GM21786 (cell line): ENCODE measurements at regions not wholly inside any gene's neighbourhood (a gene's known extent, or its start where the extent isn't known, plus 50 kb on each side); places are given as distances from the start of the nearest gene placed in this dataset.
"Not testable (repeated sequence)": the region's sequence is repeated elsewhere in the genome, so short reads cannot be mapped to it uniquely, and the experiment has no call there.

Experiments
- ATAC-seq: cut with Tn5 transposase; IDR thresholded peaks from one replicate; pipeline ENCODE4 v1.9.1; 2021; ENCODE audit not compliant: unreplicated experiment

- peak; percentile 40 for ATAC-seq
Observed at GRCh38 chr10:30534465-30535144, 94.9 kb downstream of the LYZL2 start.

DNA sequence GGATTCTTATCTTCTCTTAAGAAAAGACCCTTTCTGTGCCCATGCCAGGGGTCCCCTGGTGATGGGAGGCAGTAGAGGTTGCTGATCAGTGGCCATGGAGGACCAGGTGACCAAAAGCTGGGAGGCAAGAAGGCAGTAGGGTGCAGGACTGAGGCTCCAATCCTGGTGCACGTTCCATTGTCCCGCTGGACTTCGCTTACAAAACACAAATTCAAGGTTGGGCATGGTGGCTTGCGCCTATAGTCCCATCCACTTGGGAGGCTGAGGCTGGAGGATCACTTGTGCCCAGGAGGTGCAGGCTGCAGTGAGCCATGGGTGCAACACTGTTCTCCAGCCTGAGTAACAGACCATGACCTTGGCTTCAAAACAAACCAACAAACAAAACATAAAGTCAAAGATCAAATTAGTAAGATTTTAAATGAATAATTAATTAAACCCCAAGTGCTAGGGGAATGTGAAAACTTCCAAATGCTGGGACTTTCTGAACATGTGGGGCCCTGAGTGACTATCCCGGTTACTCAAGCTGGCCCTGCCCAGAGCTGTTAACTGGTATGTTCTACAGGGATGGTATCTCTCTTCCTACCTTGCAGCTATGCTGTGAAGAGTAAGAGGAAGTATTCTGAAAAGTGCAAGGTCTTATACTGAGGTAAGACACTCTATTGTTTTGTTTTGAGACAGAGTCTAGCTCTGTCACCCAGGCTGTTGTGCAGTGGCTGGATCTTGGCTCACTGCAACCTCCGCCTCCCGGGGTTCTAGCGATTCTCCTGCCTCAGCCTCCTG lies 97.6 kb downstream of the LYZL2 start:
- ATAC-seq = no peak

DNA sequence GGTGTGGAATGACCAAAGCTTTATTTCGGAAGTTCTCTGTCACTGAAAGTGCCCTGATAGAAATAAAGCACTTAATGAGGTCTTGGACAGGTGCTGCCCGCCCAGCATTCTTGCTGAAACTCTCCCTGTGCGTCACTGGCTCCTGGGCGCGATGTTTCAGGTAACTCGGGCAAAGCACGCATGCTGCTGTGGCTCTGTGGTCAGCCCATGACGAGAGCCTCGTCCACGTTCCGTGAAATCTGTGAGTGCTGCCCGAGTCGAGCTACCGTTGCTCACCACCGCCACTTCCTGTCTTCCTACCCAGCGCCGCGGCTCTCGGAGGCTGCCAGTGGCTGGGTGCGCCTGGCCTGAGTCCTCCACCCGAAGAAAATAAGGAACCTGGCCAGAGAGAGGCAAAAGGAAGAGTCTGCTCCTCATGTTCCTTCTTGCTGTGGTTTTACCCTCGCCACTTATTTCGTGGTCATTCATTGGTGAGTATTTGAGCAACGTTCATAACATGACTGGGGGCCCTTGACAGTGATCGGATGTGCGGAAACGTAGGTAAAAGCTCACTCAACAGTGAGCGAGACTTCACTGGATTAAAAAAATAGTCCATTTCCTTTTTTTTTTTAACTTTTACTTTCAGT lies 95.5 kb downstream of the MAP3K8 start:
- peak; percentile 63 for ATAC-seq

DNA sequence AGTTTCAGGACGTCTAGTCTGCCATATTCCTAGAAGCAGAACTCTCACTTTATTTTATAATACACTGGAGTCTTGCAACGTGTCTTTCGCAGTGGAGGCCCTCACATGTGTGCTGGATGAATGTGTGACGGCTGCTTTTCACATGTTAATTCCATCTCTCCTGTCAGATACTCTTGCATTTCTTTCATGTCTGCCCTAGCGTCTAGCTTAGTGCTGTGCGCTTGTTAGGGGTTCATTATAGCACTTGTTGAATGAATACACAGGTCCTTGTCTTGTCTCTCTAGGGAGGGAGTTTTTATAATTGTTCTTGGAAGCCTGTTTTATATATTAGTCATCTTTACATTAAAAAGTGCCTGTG lies 94.4 kb downstream of the MAP3K8 start:
- ATAC-seq = no peak

- ATAC-seq = no peak
Observed at GRCh38 chr10:30527623-30528428, 93.8 kb downstream of the MAP3K8 start.

DNA sequence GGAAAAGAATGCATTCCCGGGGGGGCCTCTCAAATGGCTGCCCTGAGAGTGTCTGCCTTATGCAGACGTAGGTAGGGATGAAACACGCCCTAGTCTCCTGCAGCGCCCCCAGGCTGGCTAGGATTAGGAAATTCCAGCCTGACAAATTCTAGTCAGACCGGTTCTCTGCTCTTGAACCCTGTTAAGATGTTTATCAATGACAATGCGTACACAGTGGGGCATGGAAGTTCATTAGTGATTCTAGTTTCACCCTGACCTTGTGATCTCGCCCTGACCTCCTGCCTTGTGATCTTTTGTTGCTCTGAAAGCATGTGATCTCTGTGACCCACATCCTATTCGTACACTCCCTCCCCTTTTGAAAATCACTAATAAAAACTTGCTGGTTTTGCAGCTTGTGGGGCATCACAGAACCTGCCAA lies 88.7 kb downstream of the MAP3K8 start:
- not testable (repeated sequence) for ATAC-seq

DNA sequence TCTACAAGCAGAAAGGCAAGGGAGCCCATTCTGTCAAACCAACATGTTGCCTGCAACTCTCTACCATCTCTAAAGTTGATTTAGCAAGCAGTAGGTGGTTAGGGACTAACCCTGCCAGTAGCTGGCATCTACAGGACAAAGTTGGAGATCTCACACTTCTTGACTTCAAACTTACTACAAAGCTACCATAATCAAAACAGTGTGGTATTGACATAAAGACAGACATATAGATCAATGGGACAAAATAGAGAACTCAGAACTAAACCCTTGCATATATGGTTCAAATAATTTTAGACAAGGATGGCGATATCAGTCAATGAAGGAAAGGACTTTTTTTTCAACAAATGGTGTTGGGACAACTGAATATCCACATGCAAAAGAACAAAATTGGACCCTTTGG lies 84.9 kb downstream of the MAP3K8 start:
- ATAC-seq = no peak
